Hematopoietic multipotent progenitor cell (in vitro differentiated cells): ENCODE measurements at regions not wholly inside any gene's neighbourhood (a gene's known extent, or its start where the extent isn't known, plus 50 kb on each side); places are given as distances from the start of the nearest gene placed in this dataset.
"Not testable (repeated sequence)": the region's sequence is repeated elsewhere in the genome, so short reads cannot be mapped to it uniquely, and the experiment has no call there.

ENCODE experiments used
- DNase-seq, 3 donors: peaks; one replicate each; pipeline ENCODE4 v3.0.0-alpha.2; 2011 to 2015; ENCODE audit warnings: low read depth in 2 of 3, low spot score in 2 of 3

GRCh38 chr4:184282251-184282713 is 64.6 kb upstream of the ENPP6 start:
- DNase-seq = peak in 1 of 3 donors; percentile 29

- no peak for DNase-seq
Observed at GRCh38 chr4:184281231-184282139, 63.8 kb upstream of the ENPP6 start.

GRCh38 chr4:184280591-184281071 is 63.0 kb upstream of the ENPP6 start:
- no peak for DNase-seq

GRCh38 chr4:184280137-184280536 is 62.5 kb upstream of the ENPP6 start:
- no peak for DNase-seq

- DNase-seq = no peak
Observed at GRCh38 chr4:184279496-184280061, 61.9 kb upstream of the ENPP6 start.

- not testable (repeated sequence) for DNase-seq
Observed at GRCh38 chr4:184277769-184278168, 60.1 kb upstream of the ENPP6 start.

GRCh38 chr4:184277010-184277409 is 59.3 kb upstream of the ENPP6 start:
- not testable (repeated sequence) for DNase-seq

GRCh38 chr4:184276346-184276745 is 58.7 kb upstream of the ENPP6 start:
- DNase-seq = not testable (repeated sequence)

GRCh38 chr4:184275766-184276165 is 58.1 kb upstream of the ENPP6 start:
- DNase-seq = no peak

GRCh38 chr4:184274286-184274951 is 56.7 kb upstream of the ENPP6 start:
- DNase-seq = no peak

GRCh38 chr4:184273166-184274147 is 55.8 kb upstream of the ENPP6 start:
- no peak for DNase-seq

- DNase-seq = no peak
Observed at GRCh38 chr4:184270808-184271413, 53.2 kb upstream of the ENPP6 start.

- no peak for DNase-seq
Observed at GRCh38 chr4:184269879-184270430, 52.3 kb upstream of the ENPP6 start.

GRCh38 chr4:184268584-184269160 is 51.0 kb upstream of the ENPP6 start:
- DNase-seq = peak in 1 of 3 donors; percentile 31

GRCh38 chr4:184267673-184268583 is 50.3 kb upstream of the ENPP6 start:
- peak; percentile 58 to 82 (median 68) for DNase-seq
